Suppressor macrophage treated with lipopolysaccharide for 4 hours (primary cell): ENCODE measurements at regions not wholly inside any gene's neighbourhood (a gene's known extent, or its start where the extent isn't known, plus 50 kb on each side); places are given as distances from the start of the nearest gene placed in this dataset.

Source experiments
- DNase-seq: peaks from one replicate; pipeline ENCODE4 v3.0.0-alpha.2; 2020

DNA sequence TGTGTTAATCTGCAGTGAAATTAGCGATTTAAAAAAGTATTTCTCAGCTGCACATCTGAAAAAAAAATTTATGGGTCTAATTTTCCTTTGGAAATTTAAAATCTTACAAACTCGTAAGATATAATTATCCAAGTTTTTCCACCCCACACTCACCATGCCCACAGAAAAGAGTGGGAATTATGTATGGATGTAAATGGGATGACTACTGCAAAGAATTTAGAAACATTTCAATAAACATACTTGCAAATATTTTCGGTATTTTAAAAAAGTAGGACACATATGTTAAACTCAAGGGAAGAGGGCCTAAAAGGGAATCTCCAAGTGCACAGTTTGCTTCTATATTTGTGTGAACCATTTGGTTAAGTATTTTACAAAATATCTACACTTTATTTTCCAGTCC is 1039.9 kb upstream of the POU3F3 start:
- DNase-seq, result no peak

DNA sequence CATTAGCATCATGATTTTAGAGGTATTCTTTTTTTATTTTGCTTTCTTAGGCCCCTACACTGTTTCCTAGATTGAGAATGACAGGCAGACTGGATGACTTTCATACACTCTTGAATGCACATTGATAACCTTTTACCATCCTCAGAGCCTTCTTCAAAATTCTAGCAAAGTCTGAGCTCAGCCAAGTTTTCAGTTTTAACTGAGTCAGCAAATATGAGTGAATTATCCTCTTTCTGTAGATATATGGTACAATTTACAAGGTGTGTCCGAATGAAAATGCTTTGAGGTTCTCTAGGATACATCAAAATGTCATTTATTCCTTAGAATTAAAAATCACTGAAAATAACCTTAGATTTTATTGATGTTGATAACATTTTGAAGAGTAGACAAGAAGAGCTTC is 1038.2 kb upstream of the POU3F3 start:
- DNase-seq, result no peak

DNA sequence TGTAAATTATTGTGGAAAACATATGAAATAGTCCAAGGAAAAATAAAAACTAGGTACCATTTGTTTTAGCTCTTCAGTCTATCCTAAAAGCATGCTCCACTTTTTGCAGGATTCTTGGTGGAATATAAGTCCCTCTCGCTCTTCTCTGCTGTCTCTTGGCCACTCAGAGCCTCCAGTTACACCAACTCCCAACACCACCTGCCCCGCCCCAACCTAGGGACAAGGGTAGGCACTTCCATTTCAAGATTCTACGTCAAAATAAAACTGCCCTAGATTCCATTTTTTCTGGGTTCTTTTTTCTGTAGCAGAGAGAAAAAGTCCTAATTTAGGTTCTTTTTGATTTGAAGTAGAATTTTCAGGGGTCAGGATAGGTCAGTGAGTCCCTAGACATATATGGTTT is 1036.2 kb upstream of the POU3F3 start:
- no peak for DNase-seq

DNA sequence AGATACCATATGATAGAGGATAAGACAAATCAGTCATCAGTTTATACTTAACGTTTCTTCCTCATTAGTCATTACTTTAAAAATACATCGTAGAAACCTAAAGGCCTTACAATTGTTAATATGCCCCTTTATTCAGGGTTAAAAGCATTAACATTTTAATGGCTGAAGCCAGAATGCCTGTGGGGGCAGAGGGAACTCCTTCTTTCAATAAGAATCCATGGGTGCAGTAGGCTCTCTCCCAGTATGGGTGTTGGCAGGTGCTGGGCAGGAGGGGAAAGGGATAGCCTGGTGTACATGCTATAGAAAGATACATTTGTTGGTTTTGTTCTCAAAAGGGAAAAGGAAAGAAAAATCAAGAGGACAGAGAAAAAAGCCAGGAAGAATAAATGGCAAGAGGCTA is 1035.7 kb upstream of the POU3F3 start:
- no peak for DNase-seq

DNA sequence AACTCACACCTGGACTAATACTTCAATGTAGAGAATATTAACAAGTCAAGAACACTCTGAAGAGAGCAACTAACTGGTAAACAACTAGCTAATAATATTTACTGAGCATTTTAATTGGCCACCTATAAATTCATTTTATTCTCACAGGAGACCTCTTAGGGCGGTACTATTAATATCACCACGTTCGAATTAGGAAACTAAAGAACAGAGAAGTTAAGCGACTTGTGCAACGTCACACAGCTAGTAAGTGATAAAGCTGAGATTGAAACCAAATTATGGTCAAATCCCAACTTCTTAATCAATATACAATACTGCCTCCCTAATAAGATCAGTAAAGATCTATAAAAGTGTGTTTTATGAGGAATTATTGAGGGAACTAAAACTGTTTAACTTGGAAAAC is 1034.3 kb upstream of the POU3F3 start:
- DNase-seq, result no peak

DNA sequence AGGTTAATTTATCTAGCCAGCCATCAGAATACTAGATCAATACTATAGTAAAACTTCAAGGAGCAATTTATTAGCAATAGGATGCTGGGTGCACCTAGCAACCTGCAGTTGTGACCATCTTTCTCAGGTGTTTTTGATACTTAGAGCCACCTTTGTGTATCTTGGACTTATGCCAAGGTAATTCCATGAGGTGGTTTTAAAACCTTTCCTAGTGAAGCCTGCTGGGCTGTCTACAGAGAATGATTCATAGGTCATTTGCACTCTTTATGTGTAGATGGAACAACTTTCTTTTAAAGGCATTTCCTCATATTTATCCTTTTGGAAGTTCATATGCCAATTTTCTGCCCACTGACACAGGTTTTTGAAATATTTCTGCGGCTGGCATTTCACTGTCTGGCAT is 1030.1 kb upstream of the POU3F3 start:
- no peak for DNase-seq

DNA sequence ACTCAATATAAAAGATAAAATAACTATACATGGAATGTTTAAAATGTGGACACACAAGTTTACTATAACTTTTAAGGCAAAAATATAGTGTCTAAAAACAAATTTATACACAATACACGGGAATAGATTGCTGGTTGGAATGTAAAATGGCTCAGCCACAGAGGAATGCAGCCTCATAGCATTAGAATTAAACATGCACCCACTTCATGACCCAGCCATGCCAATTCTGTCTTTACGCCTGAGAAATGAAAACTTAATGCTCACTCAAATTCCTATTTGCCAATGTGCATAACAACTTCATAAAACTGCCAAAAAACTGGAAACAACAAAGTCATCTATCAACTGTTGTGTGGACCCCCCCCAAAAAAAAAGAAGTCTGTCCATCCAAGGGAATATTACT is 1006.6 kb upstream of the POU3F3 start:
- DNase-seq, result no peak

DNA sequence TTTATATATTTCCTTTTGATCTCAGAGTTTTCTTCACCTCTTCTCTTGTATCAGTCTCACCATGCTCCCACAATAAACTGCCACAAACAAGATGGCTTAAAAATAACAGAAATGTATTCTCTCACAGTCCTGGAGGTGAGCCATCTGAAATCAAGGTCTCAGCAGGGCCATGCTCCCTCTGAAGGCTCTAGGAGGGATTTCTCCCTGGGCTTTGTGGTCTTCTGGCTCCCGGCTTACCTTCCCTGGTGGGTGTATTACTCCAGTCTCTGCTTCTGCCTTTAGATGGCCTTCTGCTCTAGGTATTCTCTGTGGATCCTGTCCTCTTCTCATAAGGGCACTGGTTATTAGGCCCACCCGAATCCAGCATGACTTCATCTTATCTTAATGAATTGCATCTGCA is 994.7 kb upstream of the POU3F3 start:
- no peak for DNase-seq

DNA sequence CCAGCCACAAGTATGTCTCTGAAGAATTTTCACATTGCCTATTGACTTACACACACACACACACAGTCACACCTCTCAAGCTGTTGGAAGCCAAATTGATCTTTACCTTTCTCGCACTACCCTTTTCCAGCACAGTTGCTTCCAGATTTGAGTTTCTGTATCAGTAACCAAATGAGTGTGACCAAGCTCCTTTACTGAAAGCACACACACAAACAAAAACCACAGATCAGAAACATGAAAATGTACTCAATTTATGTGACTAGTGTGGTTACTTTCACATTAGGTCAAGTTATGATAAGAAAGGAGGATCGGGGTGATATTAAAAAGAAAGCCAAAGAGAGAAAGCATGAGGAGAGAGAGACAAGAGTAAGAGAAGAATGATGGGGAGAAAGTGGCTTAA is 993.9 kb upstream of the POU3F3 start:
- no peak for DNase-seq

DNA sequence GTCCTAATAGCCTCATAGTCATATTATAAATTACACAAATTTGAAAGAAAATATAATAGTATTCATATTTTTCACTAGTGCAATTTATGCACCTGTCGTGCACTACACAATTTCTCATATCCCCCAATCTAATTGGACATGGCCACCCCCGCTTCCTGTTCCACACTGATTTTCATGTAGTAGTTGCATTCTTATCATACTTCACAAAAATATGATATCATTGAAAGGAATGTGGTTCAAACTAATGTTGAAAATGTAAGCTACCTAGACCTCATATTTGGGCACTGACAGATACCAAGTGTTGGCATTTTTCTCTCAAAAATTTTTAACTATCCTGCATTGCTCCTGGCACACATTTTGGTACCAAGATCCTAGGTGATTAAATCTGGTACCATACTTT is 985.5 kb upstream of the POU3F3 start:
- no peak for DNase-seq

DNA sequence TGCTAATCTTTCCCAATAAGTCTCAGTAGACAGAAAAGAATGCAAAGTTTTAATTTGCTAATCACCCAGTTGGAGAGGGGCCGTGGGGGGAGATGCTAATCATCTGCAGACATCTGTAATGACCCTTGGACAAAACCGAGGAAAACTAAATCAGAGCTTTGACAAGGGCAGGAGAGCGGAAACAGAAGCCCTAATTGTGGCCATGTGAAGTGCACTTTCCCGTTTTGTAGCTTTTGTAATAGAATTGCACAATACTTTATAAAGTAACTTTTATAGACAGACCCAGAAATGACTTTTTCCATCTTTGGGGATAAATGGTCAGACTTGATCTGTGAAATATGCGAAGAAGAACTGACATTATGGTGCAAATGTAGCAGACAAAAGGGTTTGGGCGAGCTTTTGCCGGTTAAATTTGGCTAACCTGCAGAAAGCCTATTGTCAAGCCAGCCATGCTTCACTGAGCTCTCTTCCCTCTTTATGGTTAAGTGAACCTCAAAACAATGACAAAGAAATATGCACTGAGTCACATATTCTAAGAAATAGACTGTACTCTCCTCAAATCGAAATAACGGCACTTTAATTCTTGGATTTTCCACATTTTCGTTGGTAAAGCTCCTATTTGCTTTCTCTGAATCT is 980.1 kb upstream of the POU3F3 start:
- DNase-seq, result no peak

DNA sequence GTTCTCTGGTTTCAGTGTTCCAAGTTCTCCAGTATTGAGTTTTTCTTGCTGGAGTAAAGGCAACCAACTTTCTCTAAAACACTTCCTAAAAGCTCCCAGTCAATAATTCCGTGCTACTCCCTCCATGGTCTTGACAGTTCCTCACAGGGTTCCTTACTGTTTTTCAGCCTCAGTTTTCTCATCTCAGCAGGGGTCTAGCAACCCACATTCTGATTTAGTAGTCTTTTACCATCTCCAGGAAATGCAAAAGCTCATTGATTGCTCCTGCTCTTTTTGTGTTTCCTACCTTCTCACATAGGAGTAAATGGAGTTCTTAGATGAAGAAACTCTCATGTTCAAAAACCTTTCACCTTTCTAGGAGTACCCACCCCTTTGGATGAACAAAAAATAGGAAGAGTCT is 978.8 kb upstream of the POU3F3 start:
- no peak for DNase-seq

DNA sequence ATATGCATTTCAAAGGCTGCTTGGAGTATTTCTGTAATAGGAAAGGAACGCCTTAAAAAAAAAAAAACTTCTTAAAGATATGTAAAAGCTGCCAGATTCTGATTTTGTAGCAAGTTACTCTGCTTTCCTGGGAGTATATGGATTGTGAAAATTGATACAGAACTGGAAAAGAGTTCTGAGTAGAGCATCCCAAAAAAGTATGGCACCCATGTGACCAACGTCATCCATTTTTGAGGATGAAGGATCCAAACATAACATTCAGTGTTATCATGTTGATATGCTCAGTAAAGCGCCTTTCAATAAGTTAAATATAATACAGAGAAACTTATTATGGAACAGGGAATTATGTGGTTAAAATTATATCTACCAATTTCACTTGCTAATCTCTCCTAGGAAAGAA is 978.4 kb upstream of the POU3F3 start:
- DNase-seq, result no peak

DNA sequence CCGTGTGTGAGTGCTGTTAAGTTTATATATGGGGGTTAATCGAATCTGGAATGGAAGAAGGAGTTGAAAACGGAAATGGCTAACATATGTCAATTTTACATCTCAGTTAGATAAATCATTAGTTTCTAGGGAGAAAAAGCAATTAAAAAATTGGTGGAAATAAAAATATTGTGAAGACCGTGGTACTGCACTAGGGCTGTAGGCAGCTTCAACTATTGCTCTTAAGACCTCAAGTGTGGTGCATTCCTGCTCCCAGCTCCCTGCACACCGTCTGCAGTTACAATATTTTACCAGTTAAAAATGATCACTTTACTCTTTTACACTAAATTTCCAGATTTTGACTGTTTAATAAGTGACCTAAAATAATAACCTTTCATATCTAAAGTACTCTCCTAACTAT is 977.3 kb upstream of the POU3F3 start:
- DNase-seq, result no peak

DNA sequence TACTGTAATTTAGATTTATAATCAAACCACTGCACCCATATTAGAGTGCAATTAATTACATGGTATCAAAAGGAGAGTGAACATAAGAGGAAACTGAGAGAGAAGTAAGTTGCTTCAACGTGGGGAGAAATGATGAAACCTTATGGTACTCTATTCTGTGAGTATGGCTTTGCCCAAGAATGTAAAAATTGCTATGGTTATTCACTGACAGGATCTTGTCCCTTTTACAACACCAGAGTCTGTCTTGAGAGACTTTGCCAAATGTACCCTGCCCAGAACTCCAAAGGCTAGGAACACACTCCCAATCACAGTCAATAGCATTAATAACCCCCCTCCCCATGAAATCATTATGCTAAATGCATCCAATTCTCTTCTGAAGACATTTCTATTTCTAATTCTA is 974.8 kb upstream of the POU3F3 start:
- no peak for DNase-seq

DNA sequence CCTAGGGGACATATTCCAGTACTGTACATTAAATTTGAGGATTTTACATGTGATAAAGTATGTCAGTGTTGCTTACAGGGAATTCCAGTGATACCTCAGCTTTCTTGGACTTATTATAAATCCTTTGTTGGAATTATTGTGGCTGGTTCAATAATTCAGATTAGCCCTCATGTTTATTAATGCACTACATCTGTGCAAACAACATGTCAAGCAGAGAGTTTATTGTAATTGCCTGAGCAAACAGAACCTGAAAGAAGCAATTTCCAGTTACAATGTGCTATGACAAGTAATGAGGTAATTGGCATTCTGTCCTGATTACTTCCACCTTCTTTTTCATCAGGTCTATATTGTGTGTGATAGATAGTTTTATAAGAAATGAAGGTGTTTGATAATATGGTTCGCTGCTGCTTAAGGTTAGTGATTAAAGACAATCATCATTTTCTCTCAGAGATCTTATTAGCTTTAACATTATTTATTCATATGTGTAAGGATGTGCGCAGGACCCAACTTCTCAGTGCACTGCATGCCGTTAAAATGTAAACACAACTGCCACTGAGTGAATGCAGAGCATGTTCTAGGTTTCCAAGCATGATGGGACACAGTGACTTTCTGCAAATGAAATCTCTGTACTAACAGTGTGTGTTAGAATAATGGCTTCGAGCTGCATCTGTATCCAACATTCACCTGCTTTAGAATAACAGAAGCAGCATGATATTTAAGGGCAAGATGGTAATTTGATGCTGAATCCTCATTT is 973.7 kb upstream of the POU3F3 start:
- no peak for DNase-seq

DNA sequence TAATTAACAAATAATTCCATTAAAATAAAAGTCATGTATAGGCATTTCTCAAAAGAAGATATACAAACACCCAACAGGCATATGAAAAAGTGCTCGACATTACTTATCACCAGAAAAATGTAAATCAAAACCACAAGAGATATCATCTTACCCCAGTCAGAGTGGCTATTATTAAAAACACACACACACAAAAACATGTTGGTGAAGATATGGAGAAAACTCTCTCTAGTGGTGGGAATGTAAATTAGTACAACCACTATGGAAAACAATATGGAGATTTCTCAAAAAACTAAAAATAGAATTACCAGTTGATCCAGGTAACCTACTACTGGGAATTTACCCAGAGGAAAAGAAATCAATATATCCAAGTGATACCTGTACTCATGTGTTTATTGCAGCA is 966.3 kb upstream of the POU3F3 start:
- no peak for DNase-seq

DNA sequence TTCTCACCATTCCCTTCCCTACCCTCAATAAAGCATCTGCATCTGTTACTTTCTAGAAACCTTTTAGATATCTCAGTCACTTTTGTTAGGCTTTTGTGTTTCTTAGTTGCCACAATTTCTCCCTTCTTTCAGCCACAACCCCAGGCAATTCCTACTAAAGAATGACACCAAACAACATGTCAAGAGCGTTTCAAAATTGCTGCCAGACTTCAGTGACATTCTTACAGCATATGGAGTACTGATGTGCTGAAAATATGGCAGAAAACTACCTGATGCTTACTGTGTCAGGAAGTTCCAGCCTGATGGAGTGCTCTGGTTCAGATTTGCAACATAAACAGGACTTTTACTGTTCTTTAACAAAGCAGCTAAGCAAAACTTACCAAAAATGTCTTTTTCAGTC is 957.7 kb upstream of the POU3F3 start:
- DNase-seq, result no peak

DNA sequence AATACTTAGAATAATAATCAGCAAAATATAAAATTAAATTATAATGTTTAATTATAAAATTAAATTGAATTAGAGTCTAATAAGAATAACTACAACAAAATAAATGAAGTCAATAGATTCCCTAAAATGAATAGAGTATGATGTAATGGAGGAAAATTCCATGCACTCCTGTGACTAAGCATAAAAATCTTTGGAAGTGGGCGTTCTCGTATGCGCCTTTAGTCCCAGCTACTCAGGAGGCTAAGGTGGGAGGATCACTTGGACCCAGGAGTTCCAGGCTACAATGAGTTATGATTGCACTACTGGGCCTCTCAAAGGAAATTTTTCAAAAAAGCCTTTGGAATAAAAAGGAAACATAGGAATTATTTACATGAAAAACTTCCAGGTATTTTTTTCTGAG is 955.4 kb upstream of the POU3F3 start:
- DNase-seq, result no peak

DNA sequence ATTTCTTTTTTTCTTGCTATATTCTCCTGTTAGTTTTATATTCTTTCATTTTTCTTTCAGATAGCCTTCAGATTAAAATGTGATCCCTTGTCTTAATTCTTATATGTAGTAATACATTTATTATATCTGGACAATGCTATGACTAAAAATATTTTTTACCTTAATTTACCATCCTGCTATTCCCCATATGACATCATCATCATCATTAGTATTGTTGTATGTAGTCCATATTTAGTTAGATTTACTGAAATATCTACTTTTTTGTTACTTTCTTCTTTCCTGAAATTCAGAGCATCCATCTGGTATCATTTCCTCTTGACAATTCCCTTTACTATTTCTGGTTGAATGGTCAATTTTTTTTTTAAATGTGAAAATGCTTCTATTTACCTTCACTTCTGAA is 951.6 kb upstream of the POU3F3 start:
- no peak for DNase-seq

DNA sequence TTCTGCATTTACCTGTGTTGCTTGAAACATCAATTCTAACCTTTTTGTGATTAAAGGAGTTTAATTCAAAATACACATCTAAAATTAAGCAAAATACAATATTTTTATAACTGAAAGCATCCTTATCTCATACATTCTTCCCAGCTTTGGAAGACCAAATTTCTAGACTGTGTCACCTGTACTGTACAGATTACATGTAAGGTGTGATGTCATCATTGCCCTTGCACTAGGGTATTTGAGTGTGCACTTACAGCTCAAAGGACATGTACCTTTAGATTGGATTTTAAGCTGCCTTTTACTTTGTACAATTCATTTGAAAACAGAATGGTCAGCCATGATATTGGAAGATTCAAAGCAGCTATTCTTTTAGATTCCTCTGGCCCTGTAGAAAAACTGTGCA is 932.8 kb upstream of the POU3F3 start:
- no peak for DNase-seq

DNA sequence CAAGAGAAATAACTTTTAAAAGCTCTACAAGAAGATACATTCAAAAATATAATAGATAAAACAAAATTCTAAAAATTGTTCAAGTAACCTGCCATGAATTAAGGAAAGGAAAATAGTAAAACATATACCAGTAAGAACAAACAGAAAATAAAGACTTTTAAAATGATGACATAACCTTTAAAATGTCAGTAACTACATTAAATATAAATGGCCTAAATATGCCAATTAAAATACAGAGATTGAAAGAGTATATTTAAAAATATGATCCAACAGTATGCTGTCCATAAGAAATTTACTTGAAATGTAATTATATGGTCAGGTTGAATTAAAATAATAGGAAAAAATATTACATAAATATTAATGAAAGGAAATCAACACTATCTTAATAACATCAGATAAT is 911.7 kb upstream of the POU3F3 start:
- no peak for DNase-seq

DNA sequence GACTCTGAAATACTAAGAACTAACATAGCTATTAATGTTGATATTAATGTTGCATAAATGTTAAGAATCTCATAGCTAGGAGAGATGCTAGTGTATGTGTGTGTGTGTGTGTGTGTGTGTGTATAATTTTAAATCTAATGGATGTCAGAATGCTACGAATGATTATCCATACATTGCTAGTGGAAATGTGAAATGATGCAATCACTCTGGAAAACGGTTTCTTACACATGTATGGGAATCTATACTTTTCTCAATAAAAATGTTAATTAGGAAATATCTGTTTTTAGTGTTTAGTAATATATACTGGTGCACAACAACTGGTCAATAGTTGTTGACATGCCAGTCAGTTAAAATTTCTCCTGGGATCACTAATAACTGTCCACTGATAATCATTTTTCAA is 908.8 kb upstream of the POU3F3 start:
- DNase-seq, result no peak

DNA sequence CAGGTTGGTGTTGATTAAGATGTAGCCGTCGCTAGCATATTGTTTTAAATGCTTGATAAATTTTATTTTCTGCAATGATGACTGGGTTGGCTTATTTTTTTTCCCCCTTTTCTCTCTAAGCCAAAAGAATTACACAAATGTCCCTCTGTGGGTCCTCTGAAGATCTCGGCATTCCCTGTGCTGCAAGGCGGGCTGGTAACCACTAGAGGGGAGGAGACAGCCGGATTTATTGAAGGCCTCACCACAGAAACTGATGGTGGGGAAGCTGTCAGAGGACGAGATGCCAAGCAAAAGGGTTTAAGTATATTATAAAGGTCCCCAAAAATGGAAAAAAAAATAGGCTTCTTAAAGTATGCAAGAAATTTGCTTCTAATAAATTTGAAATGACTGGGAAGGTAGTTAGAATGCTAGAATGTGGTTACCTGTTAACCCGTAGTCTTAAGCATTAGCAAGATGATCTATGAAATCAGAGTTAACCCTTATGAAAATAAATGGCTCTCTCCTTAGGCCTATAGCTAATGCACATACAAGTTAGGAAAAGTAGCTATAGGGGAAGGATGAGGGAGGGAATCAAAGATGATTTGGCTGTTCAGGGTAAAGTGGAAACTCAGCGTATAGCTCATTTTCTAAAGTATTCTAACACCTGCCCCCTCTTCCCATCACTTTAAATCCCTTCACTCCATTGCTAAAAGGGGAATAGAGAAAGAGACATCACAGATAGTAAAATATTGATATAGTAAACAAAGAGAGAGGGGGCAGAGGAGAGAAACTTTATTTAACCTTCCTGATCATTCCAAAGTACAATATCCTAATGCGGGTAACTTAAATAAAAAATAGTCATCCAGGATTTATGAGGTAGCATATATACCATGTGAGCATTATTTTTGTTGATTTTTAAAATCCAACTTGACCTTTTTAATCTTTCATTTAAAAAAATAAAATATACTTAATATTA is 894.5 kb upstream of the POU3F3 start:
- DNase-seq, result peak; percentile 1
